CD14-positive monocyte (primary cell): ENCODE measurements at regions not wholly inside any gene's neighbourhood (a gene's known extent, or its start where the extent isn't known, plus 50 kb on each side); places are given as distances from the start of the nearest gene placed in this dataset.

ENCODE experiments used
- DNase-seq, 3 donors: peaks; one replicate each; pipeline ENCODE4 v3.0.0-alpha.2; 2011 to 2022
- H2AFZ ChIP-seq: 2 replicates; pipeline ENCODE4 v1.6.0; 2012; ENCODE audit warnings: mild to moderate bottlenecking, low read depth, low read length, inconsistent platforms; ENCODE audit not compliant: insufficient read depth, poor library complexity, severe bottlenecking
- H3K27ac ChIP-seq, 2 donors: 1 replicate in 1 of 2; 2 replicates in 1 of 2; pipeline ENCODE4 v1.5.1; 2012 to 2013; ENCODE audit warnings: low read length in 2 of 2, control low read depth in 1 of 2, inconsistent platforms in 1 of 2, low read depth in 1 of 2, mild to moderate bottlenecking in 1 of 2
- H3K27me3 ChIP-seq, 2 donors: one replicate each; pipeline versions ENCODE4 v1.6.0 to v1.6.1; 2011 to 2013; ENCODE audit warnings: low read length in 2 of 2; ENCODE audit not compliant: control insufficient read depth in 2 of 2, insufficient read depth in 2 of 2
- H3K36me3 ChIP-seq, 2 donors: replicated peaks in 1 of 2; 1 replicate in 1 of 2; 2 replicates in 1 of 2; pipeline versions ENCODE4 v1.5.1 to v1.6.1; 2012 to 2013; ENCODE audit warnings: low read length in 2 of 2, control low read depth in 1 of 2, inconsistent platforms in 1 of 2, mild to moderate bottlenecking in 1 of 2; ENCODE audit not compliant: insufficient read depth in 2 of 2, control insufficient read depth in 1 of 2
- H3K4me1 ChIP-seq, 2 donors: 1 replicate in 1 of 2; 2 replicates in 1 of 2; pipeline versions ENCODE4 v1.5.1 to v1.6.1; 2012 to 2013; ENCODE audit warnings: low read length in 2 of 2, control low read depth in 1 of 2, inconsistent platforms in 1 of 2, mild to moderate bottlenecking in 1 of 2, moderate library complexity in 1 of 2; ENCODE audit not compliant: insufficient read depth in 2 of 2, control insufficient read depth in 1 of 2
- H3K4me2 ChIP-seq: replicated peaks from 2 replicates; pipeline ENCODE3; 2012; ENCODE audit warnings: low read length, moderate library complexity, mild to moderate bottlenecking; ENCODE audit not compliant: poor library complexity, severe bottlenecking; ENCODE audit errors: extremely low read depth
- H3K4me3 ChIP-seq, 3 experiments: fragments of 200-600 bp in 1 of 3; sonication (generic) in 1 of 3; replicated peaks in 1 of 3; 1 replicate in 2 of 3; 2 replicates in 1 of 3; pipeline ENCODE4 v1.5.1; 2011 to 2013; ENCODE audit warnings: low read length in 3 of 3, mild to moderate bottlenecking in 3 of 3, control low read depth in 2 of 3, low read depth in 2 of 3, inconsistent platforms in 1 of 3, moderate library complexity in 1 of 3
- H3K79me2 ChIP-seq: 2 replicates; pipeline ENCODE4 v1.6.0; 2012; ENCODE audit warnings: mild to moderate bottlenecking, control low read depth, inconsistent platforms, low read length, moderate library complexity; ENCODE audit not compliant: insufficient read depth
- H3K9ac ChIP-seq: 2 replicates; pipeline ENCODE4 v1.6.0; 2017; ENCODE audit warnings: low read length, mild to moderate bottlenecking; ENCODE audit not compliant: insufficient read depth, poor library complexity, severe bottlenecking
- H3K9me3 ChIP-seq, 2 donors: replicated peaks in 1 of 2; 1 replicate in 1 of 2; 2 replicates in 1 of 2; pipeline versions ENCODE4 v1.5.1 to v1.6.1; 2012 to 2013; ENCODE audit warnings: low read length in 2 of 2, control low read depth in 1 of 2; ENCODE audit not compliant: control insufficient read depth in 1 of 2, insufficient read depth in 1 of 2
- H4K20me1 ChIP-seq: 2 replicates; pipeline ENCODE4 v1.6.0; 2012; ENCODE audit warnings: mild to moderate bottlenecking, low read length, control low read depth, moderate library complexity; ENCODE audit not compliant: insufficient read depth
- H3K27ac Mint-ChIP-seq, 7 donors: one replicate each; pipeline ENCODE4 v1.8.0; 2020; ENCODE audit warnings: mild to moderate bottlenecking in 7 of 7, mixed read lengths in 7 of 7, moderate library complexity in 6 of 7, inconsistent platforms in 2 of 7
- H3K27me3 Mint-ChIP-seq, 3 donors: one replicate each; pipeline ENCODE4 v1.8.0; 2021 to 2022; ENCODE audit warnings: low read depth in 3 of 3, mild to moderate bottlenecking in 3 of 3, mixed read lengths in 3 of 3, moderate library complexity in 3 of 3, inconsistent platforms in 1 of 3
- H3K36me3 Mint-ChIP-seq, 2 donors: one replicate each; pipeline ENCODE4 v1.8.0; 2020; ENCODE audit warnings: mixed read lengths in 2 of 2, inconsistent platforms in 1 of 2, mild to moderate bottlenecking in 1 of 2
- H3K4me1 Mint-ChIP-seq: one replicate; pipeline ENCODE4 v1.8.0; 2020; ENCODE audit warnings: mild to moderate bottlenecking, mixed read lengths
- H3K4me3 Mint-ChIP-seq, 2 donors: one replicate each; pipeline ENCODE4 v1.8.0; 2020; ENCODE audit warnings: mild to moderate bottlenecking in 2 of 2, mixed read lengths in 2 of 2, moderate library complexity in 1 of 2
- H3K9me3 Mint-ChIP-seq, 7 donors: one replicate each; pipeline ENCODE4 v1.8.0; 2020 to 2022; ENCODE audit warnings: mixed read lengths in 7 of 7, mild to moderate bottlenecking in 6 of 7, moderate library complexity in 6 of 7, inconsistent platforms in 2 of 7
- CTCF ChIP-seq: fragments of 200-600 bp; IDR thresholded peaks from one replicate; pipeline ENCODE4 v1.8.0; 2022; ENCODE audit warnings: antibody characterized with exemption, mild to moderate bottlenecking
- WGBS: methylation state at CpG from one replicate; pipeline ENCODE4 v1.1.5; 2013; ENCODE audit warnings: missing lambda C conversion rate; ENCODE audit not compliant: insufficient coverage; 5-methylcytosine and 5-hydroxymethylcytosine counted together
- intact Hi-C, 2 donors: fragments of 100-400 bp; cut with micrococcal nuclease; formaldehyde crosslinking; loops; one replicate each; pipeline versions ENCODE4 v1.15.0 to v1.15.1; 2023

GRCh38 chr9:19895006-19895405, 106.2 kb upstream of the SLC24A2 start:
- H3K9me3 ChIP-seq = peaks cover 0 to 3% of the 10 kb centered on the region in 2 donors
- H4K20me1 ChIP-seq = no peaks in the 10 kb centered on the region
- no peaks in the 10 kb centered on the region for H3K79me2 ChIP-seq
- no peak overlapping the region for H2AFZ ChIP-seq
- H3K27ac ChIP-seq = no peak overlapping the region
- H3K36me3 Mint-ChIP-seq = no peaks in the 10 kb centered on the region
- no peaks in the 10 kb centered on the region for H3K4me1 ChIP-seq
- 67% methylated on average over 1 of the region's 3 CpGs for WGBS
- peaks cover 0 to 2% (median 0%) of the 10 kb centered on the region in 3 donors for H3K27me3 Mint-ChIP-seq
- no peak overlapping the region for H3K4me2 ChIP-seq
- no peaks in the 10 kb centered on the region for H3K36me3 ChIP-seq
- no peak overlapping the region for H3K4me3 ChIP-seq
- no peaks in the 10 kb centered on the region for H3K27me3 ChIP-seq
- no peaks in the 10 kb centered on the region for H3K4me1 Mint-ChIP-seq
- H3K9me3 Mint-ChIP-seq = peaks cover 0 to 11% (median 2%) of the 10 kb centered on the region in 7 donors
- no peak for TF ChIP-seq CTCF
- no peak overlapping the region for H3K27ac Mint-ChIP-seq
- no peak overlapping the region for H3K9ac ChIP-seq
- H3K4me3 Mint-ChIP-seq = no peak overlapping the region
- DNase-seq = no peak
- intact Hi-C loops = no loop called here

- Mint-ChIP-seq H3K4me3 (no peak overlapping the region), H3K9me3 (peaks cover 2 to 8% (median 3%) of the 10 kb centered on the region in 7 donors), H3K36me3 (no peaks in the 10 kb centered on the region), H3K27me3 (peaks cover 0 to 2% (median 0%) of the 10 kb centered on the region in 3 donors), H3K27ac (no peak overlapping the region), H3K4me1 (no peaks in the 10 kb centered on the region)
- Histone ChIP-seq H3K27me3 (no peaks in the 10 kb centered on the region), H4K20me1 (no peaks in the 10 kb centered on the region), H3K9ac (no peak overlapping the region), H3K79me2 (no peaks in the 10 kb centered on the region), H3K4me3 (no peak overlapping the region), H3K27ac (no peak overlapping the region), H3K4me2 (no peak overlapping the region), H3K4me1 (no peaks in the 10 kb centered on the region), H2AFZ (no peak overlapping the region), H3K9me3 (no peaks in the 10 kb centered on the region), H3K36me3 (no peaks in the 10 kb centered on the region)
- TF ChIP-seq CTCF = no peak
- whole genome bisulfite sequencing = 100% methylated on average over 1 of the region's 4 CpGs
- intact Hi-C loops = no loop called here
- DNase-seq = no peak
Observed at GRCh38 chr9:19885608-19886007, 96.8 kb upstream of the SLC24A2 start.
